ENCODE measurements at regions not wholly inside any gene's neighbourhood (a gene's known extent, or its start where the extent isn't known, plus 50 kb on each side); places are given as distances from the start of the nearest gene placed in this dataset.

- no peak for DNase-seq (ENCODE audit: low spot score)
Observed at GRCh38 chr16:7013990-7014389, 318.7 kb upstream of the RBFOX1 start.

DNA sequence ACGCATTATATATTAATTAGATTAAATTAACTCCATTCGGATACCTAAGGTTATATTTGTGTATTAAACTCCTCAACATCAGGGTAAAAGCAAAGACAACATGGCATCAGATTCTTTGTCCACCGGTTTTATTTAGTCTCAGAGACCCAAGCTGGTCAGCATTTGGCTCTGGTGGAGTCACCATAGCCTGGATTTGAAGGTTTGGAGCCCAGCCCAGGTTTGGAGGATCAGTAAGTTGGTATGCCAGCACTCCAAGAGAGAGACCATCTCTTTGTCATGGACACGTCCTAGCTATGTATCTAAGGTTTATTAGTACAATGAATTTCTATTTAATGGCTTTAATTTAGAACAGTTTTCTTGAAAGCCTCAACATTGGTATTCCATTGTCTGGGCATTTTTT, 328.4 kb upstream of the RBFOX1 start:
- no peak for TF ChIP-seq CTCF (IDR thresholded peaks at IDR 0.05; ENCODE audit: extremely low read depth, missing control alignments)

More at GRCh38 chr16:7013990-7014389, 318.7 kb upstream of the RBFOX1 start:
- TF ChIP-seq CTCF (IDR thresholded peaks at IDR 0.05; ENCODE audit: extremely low read depth, missing control alignments): no peak

DNA sequence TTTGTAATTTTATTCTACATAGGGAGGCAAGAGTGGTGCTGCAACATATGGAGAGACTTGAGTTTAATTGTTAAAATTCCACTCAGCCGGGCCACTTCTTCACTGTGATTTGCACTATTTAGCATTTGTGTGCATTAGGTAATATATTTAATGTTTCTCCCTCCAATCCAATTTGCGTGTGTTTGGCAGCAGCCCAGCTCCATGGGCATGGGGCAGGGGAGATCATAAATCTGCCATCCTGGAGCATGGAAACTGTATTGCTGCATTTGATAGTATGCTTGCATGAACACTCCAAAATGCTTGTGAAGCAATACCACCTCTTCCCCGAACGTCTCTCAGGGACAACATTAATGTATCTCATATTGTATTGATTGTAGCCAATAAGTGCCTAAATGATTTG, 339.1 kb upstream of the RBFOX1 start:
- TF ChIP-seq CTCF (IDR thresholded peaks at IDR 0.05; ENCODE audit: extremely low read depth, missing control alignments): no peak
- no peak for DNase-seq (ENCODE audit: low spot score)

More for the DNA sequence above, 328.4 kb upstream of the RBFOX1 start:
- DNase-seq (ENCODE audit: low spot score): no peak

- TF ChIP-seq CTCF (IDR thresholded peaks at IDR 0.05; ENCODE audit: extremely low read depth, missing control alignments): no peak
- no peak for DNase-seq (ENCODE audit: low spot score)
Observed at GRCh38 chr16:6988846-6989245, 343.8 kb upstream of the RBFOX1 start.

- no peak for TF ChIP-seq CTCF (IDR thresholded peaks at IDR 0.05; ENCODE audit: extremely low read depth, missing control alignments)
Observed at GRCh38 chr16:6977916-6978315, 354.7 kb upstream of the RBFOX1 start.

GRCh38 chr16:6977291-6977690, 355.4 kb upstream of the RBFOX1 start:
- no peak for DNase-seq (ENCODE audit: low spot score)
- TF ChIP-seq CTCF (IDR thresholded peaks at IDR 0.05; ENCODE audit: extremely low read depth, missing control alignments): no peak

More at GRCh38 chr16:6977916-6978315, 354.7 kb upstream of the RBFOX1 start:
- no peak for DNase-seq (ENCODE audit: low spot score)

GRCh38 chr16:6976716-6977115, 355.9 kb upstream of the RBFOX1 start:
- no peak for DNase-seq (ENCODE audit: low spot score)
- no peak for TF ChIP-seq CTCF (IDR thresholded peaks at IDR 0.05; ENCODE audit: extremely low read depth, missing control alignments)

Data from GM20000 (cell line).